ENCODE measurements at regions not wholly inside any gene's neighbourhood (a gene's known extent, or its start where the extent isn't known, plus 50 kb on each side); places are given as distances from the start of the nearest gene placed in this dataset.
"Not testable (repeated sequence)": the region's sequence is repeated elsewhere in the genome, so short reads cannot be mapped to it uniquely, and the experiment has no call there.

DNA sequence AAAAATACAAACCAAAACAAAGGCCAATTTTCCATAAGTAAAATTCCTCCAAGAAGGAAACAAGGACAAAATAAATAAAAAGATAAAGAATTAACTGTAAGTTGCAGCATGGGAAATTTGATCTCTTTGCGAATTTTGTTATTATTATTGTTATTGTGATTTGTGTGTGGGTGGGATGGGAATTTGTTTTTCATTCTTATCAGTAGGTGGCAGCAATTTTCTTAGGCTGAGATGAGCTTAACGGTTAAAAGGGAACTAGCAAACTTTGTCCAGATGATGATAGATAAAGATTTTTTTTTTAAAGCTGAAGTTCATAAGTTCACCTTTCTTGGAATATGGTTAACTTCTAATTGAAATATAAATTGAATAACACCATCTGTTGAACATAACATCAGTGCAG, 83.2 kb upstream of the IL1RAPL2 start:
- Histone ChIP-seq H3K27ac (no peak overlapping the region), H3K27me3 (peaks cover 4% of the 10 kb centered on the region), H3K9me3 (ENCODE audit: low read depth) (no peaks in the 10 kb centered on the region), H3K36me3 (no peaks in the 10 kb centered on the region), H3K4me3 (no peak overlapping the region), H3K4me1 (ENCODE audit: low read depth) (peaks cover 6% of the 10 kb centered on the region)
- no peak for DNase-seq (ENCODE audit: low read depth in 1 of 2, low spot score in 1 of 2)
- TF ChIP-seq, protein P1, sequence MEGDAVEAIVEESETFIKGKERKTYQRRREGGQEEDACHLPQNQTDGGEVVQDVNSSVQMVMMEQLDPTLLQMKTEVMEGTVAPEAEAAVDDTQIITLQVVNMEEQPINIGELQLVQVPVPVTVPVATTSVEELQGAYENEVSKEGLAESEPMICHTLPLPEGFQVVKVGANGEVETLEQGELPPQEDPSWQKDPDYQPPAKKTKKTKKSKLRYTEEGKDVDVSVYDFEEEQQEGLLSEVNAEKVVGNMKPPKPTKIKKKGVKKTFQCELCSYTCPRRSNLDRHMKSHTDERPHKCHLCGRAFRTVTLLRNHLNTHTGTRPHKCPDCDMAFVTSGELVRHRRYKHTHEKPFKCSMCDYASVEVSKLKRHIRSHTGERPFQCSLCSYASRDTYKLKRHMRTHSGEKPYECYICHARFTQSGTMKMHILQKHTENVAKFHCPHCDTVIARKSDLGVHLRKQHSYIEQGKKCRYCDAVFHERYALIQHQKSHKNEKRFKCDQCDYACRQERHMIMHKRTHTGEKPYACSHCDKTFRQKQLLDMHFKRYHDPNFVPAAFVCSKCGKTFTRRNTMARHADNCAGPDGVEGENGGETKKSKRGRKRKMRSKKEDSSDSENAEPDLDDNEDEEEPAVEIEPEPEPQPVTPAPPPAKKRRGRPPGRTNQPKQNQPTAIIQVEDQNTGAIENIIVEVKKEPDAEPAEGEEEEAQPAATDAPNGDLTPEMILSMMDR (IDR thresholded peaks at IDR 0.05; ENCODE audit: low read depth, low read length), result no peak

GRCh38 chrX:104469771-104470170, 96.2 kb upstream of the IL1RAPL2 start:
- Histone ChIP-seq H3K27me3 (no peaks in the 10 kb centered on the region), H3K27ac (no peak overlapping the region), H3K4me3 (no peak overlapping the region), H3K36me3 (no peaks in the 10 kb centered on the region), H3K4me1 (ENCODE audit: low read depth) (no peaks in the 10 kb centered on the region), H3K9me3 (ENCODE audit: low read depth) (no peaks in the 10 kb centered on the region)
- TF ChIP-seq, protein P1 (IDR thresholded peaks at IDR 0.05; ENCODE audit: low read depth, low read length), result no peak
- DNase-seq (ENCODE audit: low read depth in 1 of 2, low spot score in 1 of 2), result no peak

GRCh38 chrX:104459796-104460195, 106.2 kb upstream of the IL1RAPL2 start:
- Histone ChIP-seq H3K27ac (no peak overlapping the region), H3K27me3 (no peaks in the 10 kb centered on the region), H3K36me3 (no peaks in the 10 kb centered on the region), H3K4me3 (no peak overlapping the region), H3K4me1 (ENCODE audit: low read depth) (no peaks in the 10 kb centered on the region), H3K9me3 (ENCODE audit: low read depth) (no peaks in the 10 kb centered on the region)
- no peak for DNase-seq (ENCODE audit: low read depth in 1 of 2, low spot score in 1 of 2)
- TF ChIP-seq, protein P1 (IDR thresholded peaks at IDR 0.05; ENCODE audit: low read depth, low read length), result no peak

- not testable (repeated sequence) for H3K4me3 ChIP-seq; H3K4me1 ChIP-seq (ENCODE audit: low read depth); H3K27ac ChIP-seq; H3K36me3 ChIP-seq; H3K27me3 ChIP-seq; DNase-seq (ENCODE audit: low read depth in 1 of 2, low spot score in 1 of 2); H3K9me3 ChIP-seq (ENCODE audit: low read depth)
These were observed 108.9 kb upstream of the IL1RAPL2 start for GRCh38 chrX:104457130-104457529.

DNA sequence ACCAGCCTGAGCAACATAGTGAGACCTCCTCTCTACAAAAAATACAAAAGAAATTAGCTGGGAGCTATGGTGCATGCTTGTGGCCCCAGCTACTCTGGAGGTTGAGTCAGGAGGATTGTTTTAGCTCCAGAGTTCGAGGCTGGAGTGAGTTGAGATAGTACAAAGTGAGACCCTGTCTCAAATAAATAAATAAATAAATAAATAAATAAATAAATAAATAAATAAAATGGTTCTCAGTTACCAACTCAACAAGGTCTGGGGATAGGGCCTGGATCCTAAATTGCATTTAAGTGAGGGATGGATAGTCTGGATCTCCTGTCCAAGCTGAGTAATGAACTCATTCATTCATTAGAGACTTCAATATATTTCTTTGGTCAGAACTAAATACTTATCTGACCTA, 115.7 kb upstream of the IL1RAPL2 start:
- H3K27ac ChIP-seq, result no peak overlapping the region
- H3K9me3 ChIP-seq (ENCODE audit: low read depth), result no peaks in the 10 kb centered on the region
- no peaks in the 10 kb centered on the region for H3K36me3 ChIP-seq
- H3K4me1 ChIP-seq (ENCODE audit: low read depth), result no peaks in the 10 kb centered on the region
- no peak overlapping the region for H3K4me3 ChIP-seq
- no peak for DNase-seq (ENCODE audit: low read depth in 1 of 2, low spot score in 1 of 2)
- H3K27me3 ChIP-seq, result no peaks in the 10 kb centered on the region
- TF ChIP-seq, protein P1 (IDR thresholded peaks at IDR 0.05; ENCODE audit: low read depth, low read length), result no peak

DNA sequence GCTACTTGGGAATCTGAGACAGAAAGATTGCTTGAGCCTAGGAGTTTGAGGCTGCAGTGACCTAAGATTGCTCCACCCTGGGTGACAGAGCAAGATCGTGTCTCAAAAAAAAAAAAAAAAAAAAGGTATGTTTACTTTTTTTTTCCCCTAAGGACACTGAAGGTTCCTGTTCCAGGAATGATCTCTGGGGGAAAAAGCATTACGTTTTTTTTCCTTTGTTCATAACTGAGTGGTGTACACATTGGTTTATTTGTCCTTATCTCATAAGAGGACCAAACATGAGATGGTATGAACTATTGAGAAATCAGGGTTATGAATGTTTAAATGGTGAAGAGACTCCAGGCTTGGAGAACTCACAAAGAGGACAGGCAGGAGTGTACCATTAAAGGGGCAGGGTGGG, 120.4 kb upstream of the IL1RAPL2 start:
- Histone ChIP-seq H3K4me3 (no peak overlapping the region), H3K9me3 (ENCODE audit: low read depth) (no peaks in the 10 kb centered on the region)
- no peak for DNase-seq (ENCODE audit: low read depth in 1 of 2, low spot score in 1 of 2)

More for the DNA sequence above, 120.4 kb upstream of the IL1RAPL2 start:
- no peaks in the 10 kb centered on the region for H3K4me1 ChIP-seq (ENCODE audit: low read depth)
- H3K27me3 ChIP-seq, result no peaks in the 10 kb centered on the region
- no peaks in the 10 kb centered on the region for H3K36me3 ChIP-seq
- TF ChIP-seq, protein P1 (IDR thresholded peaks at IDR 0.05; ENCODE audit: low read depth, low read length), result no peak
- no peak overlapping the region for H3K27ac ChIP-seq

All from cardiac muscle cell (in vitro differentiated cells and primary cell).